Memory B cell (primary cell): ENCODE measurements at regions not wholly inside any gene's neighbourhood (a gene's known extent, or its start where the extent isn't known, plus 50 kb on each side); places are given as distances from the start of the nearest gene placed in this dataset.
"Not testable (repeated sequence)": the region's sequence is repeated elsewhere in the genome, so short reads cannot be mapped to it uniquely, and the experiment has no call there.

Source experiments
- ATAC-seq: fragments of 150-1000 bp; cut with Tn5 transposase; 2 replicates; pipeline ENCODE4 v1.10.0; 2021; ENCODE audit warnings: low read depth, mild to moderate bottlenecking, moderate library complexity
- DNase-seq, 2 donors: peaks; one replicate each; pipeline ENCODE4 v3.0.0; 2022; ENCODE audit warnings: low spot score in 2 of 2
- H3K27ac Mint-ChIP-seq: one replicate; pipeline ENCODE4 v1.8.0; 2022; ENCODE audit warnings: mild to moderate bottlenecking, moderate library complexity, mixed read lengths
- H3K27me3 Mint-ChIP-seq: one replicate; pipeline ENCODE4 v1.8.0; 2022; ENCODE audit warnings: mixed read lengths
- H3K36me3 Mint-ChIP-seq: one replicate; pipeline ENCODE4 v1.8.0; 2022; ENCODE audit warnings: mild to moderate bottlenecking, mixed read lengths
- H3K4me1 Mint-ChIP-seq: one replicate; pipeline ENCODE4 v1.8.0; 2022; ENCODE audit warnings: mixed read lengths
- H3K4me3 Mint-ChIP-seq: one replicate; pipeline ENCODE4 v1.8.0; 2022; ENCODE audit warnings: mild to moderate bottlenecking, moderate library complexity, mixed read lengths
- H3K9me3 Mint-ChIP-seq: one replicate; pipeline ENCODE4 v1.8.0; 2022; ENCODE audit warnings: mixed read lengths

DNA sequence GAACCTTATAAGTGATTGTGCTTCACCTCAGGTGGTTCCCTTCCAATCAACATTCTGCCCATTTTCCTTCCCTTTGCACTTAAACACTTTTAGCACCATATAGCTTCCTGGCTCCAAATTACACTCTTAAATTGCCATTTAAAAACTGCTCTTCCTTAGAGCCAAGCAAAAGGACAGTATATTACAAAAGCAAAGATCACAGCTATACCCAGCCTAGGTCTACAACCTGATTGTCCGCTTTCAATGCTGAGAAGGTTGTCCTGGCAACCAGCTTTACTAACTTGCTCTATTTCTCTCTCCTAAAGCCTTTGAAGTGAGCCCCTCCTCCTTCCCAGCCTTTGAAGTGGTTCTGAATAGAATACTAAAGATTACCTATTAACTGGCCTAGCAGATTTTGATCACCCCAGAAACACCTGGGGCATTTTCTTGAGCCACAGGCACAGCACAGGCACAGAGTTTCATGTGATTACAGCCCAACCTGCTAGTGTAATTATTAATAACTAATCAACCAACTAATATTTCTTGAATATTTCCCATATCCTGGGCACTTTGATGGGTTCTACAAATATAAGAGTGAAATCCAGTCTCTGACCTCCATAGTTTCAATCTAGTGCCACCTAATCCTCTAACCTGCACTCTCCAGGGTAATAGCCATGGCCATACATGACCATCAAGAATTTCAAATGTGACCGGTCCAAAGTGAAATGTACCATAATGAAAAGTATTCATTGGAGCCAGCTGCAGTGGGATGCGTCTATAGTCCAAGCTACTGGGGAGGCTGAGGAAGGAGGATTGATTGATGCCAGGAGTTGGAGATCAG is 63.6 kb upstream of the TRIM24 start:
- Mint-ChIP-seq H3K27me3 (no peaks in the 10 kb centered on the region), H3K36me3 (no peaks in the 10 kb centered on the region), H3K9me3 (peaks cover 7% of the 10 kb centered on the region), H3K27ac (no peak overlapping the region), H3K4me3 (no peak overlapping the region), H3K4me1 (no peaks in the 10 kb centered on the region)
- DNase-seq (no peak), ATAC-seq (no peak)

- not testable (repeated sequence) for DNase-seq, ATAC-seq, H3K4me1 Mint-ChIP-seq, H3K27me3 Mint-ChIP-seq, H3K4me3 Mint-ChIP-seq, H3K27ac Mint-ChIP-seq, H3K9me3 Mint-ChIP-seq, H3K36me3 Mint-ChIP-seq
Observed at GRCh38 chr7:138397071-138397433, 63.0 kb upstream of the TRIM24 start.

DNA sequence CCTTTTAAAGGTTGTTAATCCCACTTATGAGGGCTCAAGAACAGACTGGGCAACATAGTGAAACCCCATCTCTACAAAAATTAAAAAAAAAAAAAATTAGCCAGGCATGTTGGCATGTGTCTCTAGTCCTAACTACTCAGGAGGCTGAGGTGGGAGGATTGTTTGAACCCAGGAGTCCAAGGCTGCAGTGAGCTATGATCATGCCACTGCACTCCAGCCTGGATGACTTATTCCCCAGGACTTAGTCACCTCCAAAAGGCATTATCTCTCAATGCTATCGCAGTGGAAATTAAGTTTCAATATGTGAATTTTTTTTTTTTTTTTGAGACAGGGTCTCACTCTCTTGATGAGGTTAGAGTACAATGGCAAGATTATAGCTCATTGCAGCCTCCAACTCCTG is 61.2 kb upstream of the TRIM24 start:
- Mint-ChIP-seq H3K4me1 (no peaks in the 10 kb centered on the region), H3K36me3 (no peaks in the 10 kb centered on the region), H3K27ac (no peak overlapping the region), H3K27me3 (no peaks in the 10 kb centered on the region), H3K9me3 (peaks cover 8% of the 10 kb centered on the region), H3K4me3 (no peak overlapping the region)
- ATAC-seq (no peak), DNase-seq (no peak)

DNA sequence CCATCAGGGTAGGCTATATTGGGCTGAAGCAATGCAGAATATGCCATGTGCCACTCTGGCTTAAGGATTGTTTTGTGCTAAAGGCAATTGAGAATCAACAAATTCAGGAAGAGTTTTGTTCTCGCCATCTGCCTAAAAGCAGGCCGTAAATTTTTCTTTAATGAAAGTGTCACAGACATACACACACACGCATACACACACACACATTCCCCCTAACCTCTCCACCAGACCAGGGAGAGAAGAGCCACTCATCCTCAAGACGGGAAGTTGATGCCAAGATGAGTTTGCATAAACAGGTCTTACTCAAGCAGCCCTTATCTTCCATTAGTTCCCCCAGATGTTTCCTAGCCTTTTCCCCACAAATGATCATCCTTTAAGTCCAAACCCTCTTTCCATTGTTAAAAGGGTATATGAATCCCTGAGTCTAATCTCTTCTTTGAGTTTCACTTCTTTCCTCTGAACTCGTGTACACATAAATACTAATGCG is 59.6 kb upstream of the TRIM24 start:
- no peaks in the 10 kb centered on the region for H3K27me3 Mint-ChIP-seq
- H3K9me3 Mint-ChIP-seq = peaks cover 7% of the 10 kb centered on the region
- H3K36me3 Mint-ChIP-seq = no peaks in the 10 kb centered on the region
- ATAC-seq (no peak), DNase-seq (no peak)
- no peak overlapping the region for H3K4me3 Mint-ChIP-seq
- no peak overlapping the region for H3K27ac Mint-ChIP-seq
- no peaks in the 10 kb centered on the region for H3K4me1 Mint-ChIP-seq

DNA sequence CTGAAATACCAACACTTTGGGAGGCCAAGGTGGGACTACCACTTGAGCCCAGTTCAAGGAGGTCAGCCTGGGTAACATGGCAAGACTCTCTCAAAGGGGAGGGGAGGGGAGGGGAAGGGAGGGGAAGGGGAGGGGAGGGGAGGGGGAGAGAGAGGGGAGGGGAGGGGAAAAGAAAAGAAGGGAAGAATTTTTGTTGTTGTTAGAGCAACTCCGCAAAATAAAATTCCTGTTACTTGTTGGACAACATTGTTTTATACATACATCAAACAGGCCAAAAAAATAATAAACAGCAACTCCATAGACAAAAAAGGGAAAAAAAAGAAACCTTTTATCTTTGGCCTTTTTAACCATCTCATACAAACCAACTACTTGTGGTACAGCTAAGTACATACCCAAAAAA is 57.3 kb upstream of the TRIM24 start:
- DNase-seq (no peak), ATAC-seq (no peak)
- Mint-ChIP-seq H3K36me3 (no peaks in the 10 kb centered on the region), H3K27me3 (no peaks in the 10 kb centered on the region), H3K4me3 (no peak overlapping the region), H3K9me3 (peaks cover 7% of the 10 kb centered on the region), H3K27ac (no peak overlapping the region), H3K4me1 (no peaks in the 10 kb centered on the region)

DNA sequence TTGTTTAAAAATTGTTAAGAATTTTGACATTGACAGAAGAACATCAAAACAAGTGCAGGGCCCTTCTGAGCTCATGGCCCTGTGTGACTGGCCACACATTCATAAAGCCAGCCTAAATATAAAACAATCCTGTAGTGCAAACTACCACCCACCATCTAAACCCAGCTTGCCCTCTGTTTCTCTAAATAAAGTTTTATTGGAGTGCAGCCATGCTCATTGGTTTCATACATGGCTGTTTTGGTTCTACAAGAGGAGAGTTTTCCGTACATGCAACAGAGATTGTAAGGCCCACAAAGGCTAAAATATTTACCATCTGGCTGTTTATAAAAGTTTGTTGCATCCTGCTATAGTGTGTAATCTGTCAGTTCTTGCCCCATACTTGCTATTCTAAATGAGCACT is 54.6 kb upstream of the TRIM24 start:
- Mint-ChIP-seq H3K36me3 (no peaks in the 10 kb centered on the region), H3K27ac (no peak overlapping the region), H3K9me3 (peaks cover 7% of the 10 kb centered on the region), H3K27me3 (no peaks in the 10 kb centered on the region), H3K4me3 (no peak overlapping the region), H3K4me1 (no peaks in the 10 kb centered on the region)
- DNase-seq (no peak), ATAC-seq (no peak)

DNA sequence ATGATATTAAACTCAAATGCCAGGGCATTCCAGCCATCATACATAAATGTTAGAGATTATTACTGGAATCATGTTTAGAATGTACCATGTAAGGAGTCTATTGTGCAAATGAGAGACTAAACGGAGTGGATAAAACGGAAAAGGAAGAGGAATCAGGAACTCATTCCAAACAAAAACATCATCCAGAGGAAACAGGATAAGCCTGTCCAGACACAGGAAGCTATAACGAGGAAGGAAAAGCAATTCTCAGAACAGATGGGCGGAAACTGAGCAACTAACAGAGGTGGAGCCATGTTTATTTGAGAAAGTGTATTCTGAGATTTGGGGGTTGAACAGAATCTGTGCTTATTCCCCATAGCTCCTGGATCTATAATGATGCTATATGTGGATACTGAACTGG is 52.3 kb upstream of the TRIM24 start:
- DNase-seq (no peak), ATAC-seq (no peak)
- Mint-ChIP-seq H3K27ac (no peak overlapping the region), H3K4me3 (no peak overlapping the region), H3K27me3 (no peaks in the 10 kb centered on the region), H3K9me3 (peaks cover 7% of the 10 kb centered on the region), H3K36me3 (no peaks in the 10 kb centered on the region), H3K4me1 (no peaks in the 10 kb centered on the region)
